ENCODE measurements at regions not wholly inside any gene's neighbourhood (a gene's known extent, or its start where the extent isn't known, plus 50 kb on each side); places are given as distances from the start of the nearest gene placed in this dataset.

- FAIRE-seq: no peak
Measured at GRCh38 chr20:60838297-60838696, 413.8 kb upstream of the CDH4 start.

More at GRCh38 chr20:60838297-60838696, 413.8 kb upstream of the CDH4 start:
- no peaks in the 10 kb centered on the region for H3K79me1 ChIP-seq (ENCODE audit: low read depth, low read length)
- H2AK5ac ChIP-seq (ENCODE audit: low read depth, low read length): no peak overlapping the region
- H2BK120ac ChIP-seq (replicated peaks; ENCODE audit: low read depth, low read length): no peak overlapping the region
- H2BK12ac ChIP-seq (ENCODE audit: low read depth, low read length): no peak overlapping the region
- TF ChIP-seq NRF1 (IDR thresholded peaks at IDR 0.05; ENCODE audit: low read depth, low read length): no peak
- TF ChIP-seq SP2 (IDR thresholded peaks at IDR 0.05; ENCODE audit: low read length): no peak
- ChIA-PET CTCF (ENCODE audit: partially characterized antibody) (interaction anchor here (0.7 to 2.0 kb wide), 4 partner anchors 10 to 391 kb away, joined by 3 to 8 read pairs (median 4); no protein-coding TSS in a partner anchor), POLR2A (ENCODE audit: partially characterized antibody) (no interaction called here)
- no peaks in the 10 kb centered on the region for H3K36me3 ChIP-seq (ENCODE audit: control insufficient read depth in 2 of 4, insufficient read depth in 4 of 4, low read length in 3 of 4)
- no peak overlapping the region for H3K4ac ChIP-seq (replicated peaks; ENCODE audit: insufficient read length, low read depth, low read length)
- H4K20me1 ChIP-seq (replicated peaks in 1 of 2; ENCODE audit: control insufficient read depth in 1 of 2, insufficient read depth in 2 of 2, low read length in 2 of 2): no peaks in the 10 kb centered on the region
- no peak overlapping the region for H3K4me3 ChIP-seq (ENCODE audit: extremely low read depth in 1 of 4, insufficient read depth in 2 of 4, low read depth in 3 of 4, low read length in 4 of 4)
- DNase-seq (ENCODE audit: low read depth in 1 of 2, low spot score in 2 of 2): no peak
- no peak overlapping the region for H3K23ac ChIP-seq (ENCODE audit: insufficient read length)
- H4K8ac ChIP-seq (ENCODE audit: extremely low read depth, insufficient read depth, low read length): no peak overlapping the region
- WGBS, 2 experiments (ENCODE audit: extremely low coverage in 1 of 2, insufficient coverage in 1 of 2, insufficient read length in 1 of 2, insufficient replicate concordance in 2 of 2, low coverage in 1 of 2, low lambda C conversion rate in 2 of 2, missing lambda C conversion rate in 1 of 2): 89% methylated on average over 3 of the region's 3 CpGs; no CpG with 5 or more reads in 1 of the 2 experiments
- H3K4me1 ChIP-seq (replicated peaks in 1 of 4; ENCODE audit: control insufficient read depth in 3 of 4, insufficient read depth in 4 of 4, low read length in 3 of 4): peaks cover 0 to 7% (median 0%) of the 10 kb centered on the region in 4 experiments; a peak in 1 of 7 replicates
- no peak overlapping the region for H3K4me2 ChIP-seq (ENCODE audit: insufficient read depth in 1 of 2, low read depth in 2 of 2, low read length in 2 of 2)
- no peak overlapping the region for H2BK20ac ChIP-seq (ENCODE audit: low read length)
- no peak overlapping the region for H2AFZ ChIP-seq (ENCODE audit: low read length)
- H3K27me3 ChIP-seq (replicated peaks in 1 of 4; ENCODE audit: control insufficient read depth in 3 of 4, extremely low read depth in 1 of 4, insufficient read depth in 3 of 4, low read length in 3 of 4): no peaks in the 10 kb centered on the region
- no peak overlapping the region for H2BK5ac ChIP-seq (ENCODE audit: low read depth, low read length)
- no peak overlapping the region for H3K9ac ChIP-seq (replicated peaks in 1 of 4; ENCODE audit: extremely low read depth in 1 of 4, low read depth in 3 of 4, low read length in 3 of 4)
- no peak overlapping the region for H2BK15ac ChIP-seq (ENCODE audit: low read length)
- H4K91ac ChIP-seq (replicated peaks; ENCODE audit: insufficient read length, low read length): no peak overlapping the region
- H3K9me3 ChIP-seq (ENCODE audit: insufficient read depth in 2 of 2, low read depth in 1 of 2, low read length in 1 of 2): no peaks in the 10 kb centered on the region; a peak in 1 of 4 replicates
- no peak overlapping the region for H3K56ac ChIP-seq (replicated peaks; ENCODE audit: insufficient read length, low read depth, low read length)
- H3K14ac ChIP-seq (ENCODE audit: insufficient read length): no peak overlapping the region
- no peak overlapping the region; the same call in 1 of the 2 replicates for H3K18ac ChIP-seq (ENCODE audit: extremely low read depth, low read length)
- no peaks in the 10 kb centered on the region for H3K79me2 ChIP-seq (ENCODE audit: control insufficient read depth in 1 of 2, insufficient read depth in 2 of 2, low read length in 2 of 2)
- no peak overlapping the region for H3K27ac ChIP-seq (ENCODE audit: low read depth, low read length)
- no peaks in the 10 kb centered on the region for H3K23me2 ChIP-seq (ENCODE audit: low read depth, low read length)
- H4K5ac ChIP-seq (ENCODE audit: insufficient read length, low read depth, low read length): no peak overlapping the region

All from H1 (cell line).